Heart left ventricle (tissue), 13 donors: ENCODE measurements at regions not wholly inside any gene's neighbourhood (a gene's known extent, or its start where the extent isn't known, plus 50 kb on each side); places are given as distances from the start of the nearest gene placed in this dataset.

Experiments used
- POLR2A ChIP-seq, 2 donors: fragments of 450-650 bp; IDR thresholded peaks; one replicate each; pipeline ENCODE4 v1.6.1; 2017; ENCODE audit warnings: antibody characterized with exemption in 2 of 2, mild to moderate bottlenecking in 2 of 2, moderate library complexity in 2 of 2
- TF ChIP-seq, protein P1 (sequence below), 12 donors: fragments of 200-600 bp; sonication (generic) in 4 of 12; IDR thresholded peaks; one replicate each; pipeline versions ENCODE4 v1.5.0 to v1.8.0; 2018 to 2022; ENCODE audit warnings: antibody characterized with exemption in 12 of 12, mild to moderate bottlenecking in 5 of 12
- donor health status: ischemic (EF 13 %, LVEDD 7.1; RV severe dilation, severe dysfunction).
- donor health status: DM: no; HTN: yes; CAD: no.
- donor health status: DM: no; HTN: no; CAD: no.
- donor health status: ischemic (EF 25% LVEDD 6.9; RV normal size, moderate dysfunction).
- donor health status: ischemic (EF 25% LVEDD 5.7; RV mildly dilated, moderate dysfunction).
- donor health status: ischemic (EF 35%, LVEDD 5.7; RV mildly dilated, moderate dysfunction).
- donor health status: nonischemic (EF 11% LVEDD 7.7; RV severe dilation, severe dysfunction).
- donor health status: DM: yes; HTN: yes; CAD: no.
- donor health status: PGD.
- donor health status: ischemic (EF 29% LVEDD 5.4; RV normal size, mild dysfunction).
- donor health status: nonischemic (EF 23%, LVEDD 6.1; RV moderate dilation, normal function).

DNA sequence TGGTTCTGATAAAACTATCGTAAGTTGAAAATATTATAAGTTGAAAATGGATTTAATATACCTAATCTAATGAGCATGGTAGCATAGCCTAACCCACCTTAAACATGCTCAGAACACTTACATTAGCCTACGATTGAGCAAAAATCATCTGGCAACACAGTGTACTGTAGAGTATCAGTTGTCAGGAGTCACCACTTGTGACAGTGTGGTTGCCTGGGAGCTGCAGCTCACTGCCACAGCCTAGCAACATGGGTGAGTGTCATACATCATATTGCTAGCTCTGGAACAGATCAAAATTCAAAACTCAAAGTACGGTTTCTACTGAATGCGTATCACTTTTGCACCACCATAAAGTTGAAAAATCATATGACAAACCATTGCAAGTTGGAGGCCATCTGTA lies 203.5 kb downstream of the ATXN7L3B start:
- TF ChIP-seq, protein P1, sequence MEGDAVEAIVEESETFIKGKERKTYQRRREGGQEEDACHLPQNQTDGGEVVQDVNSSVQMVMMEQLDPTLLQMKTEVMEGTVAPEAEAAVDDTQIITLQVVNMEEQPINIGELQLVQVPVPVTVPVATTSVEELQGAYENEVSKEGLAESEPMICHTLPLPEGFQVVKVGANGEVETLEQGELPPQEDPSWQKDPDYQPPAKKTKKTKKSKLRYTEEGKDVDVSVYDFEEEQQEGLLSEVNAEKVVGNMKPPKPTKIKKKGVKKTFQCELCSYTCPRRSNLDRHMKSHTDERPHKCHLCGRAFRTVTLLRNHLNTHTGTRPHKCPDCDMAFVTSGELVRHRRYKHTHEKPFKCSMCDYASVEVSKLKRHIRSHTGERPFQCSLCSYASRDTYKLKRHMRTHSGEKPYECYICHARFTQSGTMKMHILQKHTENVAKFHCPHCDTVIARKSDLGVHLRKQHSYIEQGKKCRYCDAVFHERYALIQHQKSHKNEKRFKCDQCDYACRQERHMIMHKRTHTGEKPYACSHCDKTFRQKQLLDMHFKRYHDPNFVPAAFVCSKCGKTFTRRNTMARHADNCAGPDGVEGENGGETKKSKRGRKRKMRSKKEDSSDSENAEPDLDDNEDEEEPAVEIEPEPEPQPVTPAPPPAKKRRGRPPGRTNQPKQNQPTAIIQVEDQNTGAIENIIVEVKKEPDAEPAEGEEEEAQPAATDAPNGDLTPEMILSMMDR (IDR thresholded peaks at IDR 0.05), result no peak
- TF ChIP-seq POLR2A (IDR thresholded peaks at IDR 0.05), result no peak
